Peyer's patch (tissue), 4 donors: ENCODE measurements at regions not wholly inside any gene's neighbourhood (a gene's known extent, or its start where the extent isn't known, plus 50 kb on each side); places are given as distances from the start of the nearest gene placed in this dataset.

Source experiments
- CTCF ChIP-seq, 6 experiments: fragments of 450-650 bp in 4 of 6; fragments of 200-600 bp in 2 of 6; sonication (generic) in 1 of 6; IDR thresholded peaks; one replicate each; pipeline ENCODE4 v1.5.1; 2017 to 2019; ENCODE audit warnings: antibody characterized with exemption in 6 of 6, mild to moderate bottlenecking in 3 of 6, moderate library complexity in 1 of 6
- POLR2A ChIP-seq, 2 donors: fragments of 450-650 bp; IDR thresholded peaks; one replicate each; pipeline ENCODE4 v1.5.1; 2017; ENCODE audit warnings: antibody characterized with exemption in 2 of 2, mild to moderate bottlenecking in 2 of 2, moderate library complexity in 2 of 2

GRCh38 chr1:29550119-29550841 is 314.0 kb downstream of the PTPRU start:
- no peak for TF ChIP-seq CTCF (IDR thresholded peaks at IDR 0.05)
- no peak for TF ChIP-seq POLR2A (IDR thresholded peaks at IDR 0.05)
